Osteocyte (in vitro differentiated cells): ENCODE measurements at regions not wholly inside any gene's neighbourhood (a gene's known extent, or its start where the extent isn't known, plus 50 kb on each side); places are given as distances from the start of the nearest gene placed in this dataset.

ENCODE experiments used
- DNase-seq: peaks from one replicate; pipeline ENCODE4 v3.0.0; 2021; ENCODE audit warnings: mixed read lengths; ENCODE audit not compliant: unreplicated experiment; ENCODE audit errors: extremely low spot score
- H3K27ac Mint-ChIP-seq: one replicate; pipeline ENCODE4 v1.8.0; 2021; ENCODE audit warnings: mild to moderate bottlenecking, mixed read lengths; ENCODE audit not compliant: unreplicated experiment
- H3K27me3 Mint-ChIP-seq: one replicate; pipeline ENCODE4 v1.8.0; 2021; ENCODE audit warnings: mixed read lengths; ENCODE audit not compliant: unreplicated experiment
- H3K36me3 Mint-ChIP-seq: one replicate; pipeline ENCODE4 v1.8.0; 2021; ENCODE audit warnings: mixed read lengths; ENCODE audit not compliant: unreplicated experiment
- H3K4me1 Mint-ChIP-seq: one replicate; pipeline ENCODE4 v1.8.0; 2021; ENCODE audit warnings: mixed read lengths; ENCODE audit not compliant: unreplicated experiment
- H3K4me3 Mint-ChIP-seq: one replicate; pipeline ENCODE4 v1.8.0; 2021; ENCODE audit warnings: mild to moderate bottlenecking, moderate library complexity, mixed read lengths; ENCODE audit not compliant: unreplicated experiment
- H3K9me3 Mint-ChIP-seq: one replicate; pipeline ENCODE4 v1.8.0; 2021; ENCODE audit warnings: mixed read lengths; ENCODE audit not compliant: unreplicated experiment
- TF ChIP-seq, protein P1 (sequence below): fragments of 200-600 bp; sonication (generic); IDR thresholded peaks from 2 replicates; pipeline ENCODE4 v1.5.0; 2021; ENCODE audit warnings: antibody characterized with exemption, mild to moderate bottlenecking, moderate library complexity

DNA sequence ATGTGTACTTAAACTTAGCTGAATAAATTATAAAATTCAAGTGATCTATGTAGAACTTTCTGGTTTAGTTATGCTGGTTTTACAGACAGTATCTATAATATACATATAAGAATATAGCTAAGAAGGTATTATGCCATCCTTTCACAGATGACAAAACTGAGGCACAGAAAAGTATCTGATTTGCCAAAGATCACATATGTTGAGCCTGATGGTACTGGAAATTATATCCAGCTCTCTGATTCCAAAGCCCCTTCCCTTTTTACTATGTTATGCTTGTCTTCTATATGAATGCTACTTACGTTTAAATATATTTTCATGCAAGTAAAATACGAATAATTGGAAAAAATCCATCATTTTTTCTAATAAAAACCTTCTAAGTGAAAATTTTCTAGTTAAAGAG, 1631.3 kb downstream of the DPP10 start:
- DNase-seq: no peak
- H3K4me3 Mint-ChIP-seq: no peak overlapping the region
- no peaks in the 10 kb centered on the region for H3K27me3 Mint-ChIP-seq
- no peak overlapping the region for H3K27ac Mint-ChIP-seq
- TF ChIP-seq, protein P1, sequence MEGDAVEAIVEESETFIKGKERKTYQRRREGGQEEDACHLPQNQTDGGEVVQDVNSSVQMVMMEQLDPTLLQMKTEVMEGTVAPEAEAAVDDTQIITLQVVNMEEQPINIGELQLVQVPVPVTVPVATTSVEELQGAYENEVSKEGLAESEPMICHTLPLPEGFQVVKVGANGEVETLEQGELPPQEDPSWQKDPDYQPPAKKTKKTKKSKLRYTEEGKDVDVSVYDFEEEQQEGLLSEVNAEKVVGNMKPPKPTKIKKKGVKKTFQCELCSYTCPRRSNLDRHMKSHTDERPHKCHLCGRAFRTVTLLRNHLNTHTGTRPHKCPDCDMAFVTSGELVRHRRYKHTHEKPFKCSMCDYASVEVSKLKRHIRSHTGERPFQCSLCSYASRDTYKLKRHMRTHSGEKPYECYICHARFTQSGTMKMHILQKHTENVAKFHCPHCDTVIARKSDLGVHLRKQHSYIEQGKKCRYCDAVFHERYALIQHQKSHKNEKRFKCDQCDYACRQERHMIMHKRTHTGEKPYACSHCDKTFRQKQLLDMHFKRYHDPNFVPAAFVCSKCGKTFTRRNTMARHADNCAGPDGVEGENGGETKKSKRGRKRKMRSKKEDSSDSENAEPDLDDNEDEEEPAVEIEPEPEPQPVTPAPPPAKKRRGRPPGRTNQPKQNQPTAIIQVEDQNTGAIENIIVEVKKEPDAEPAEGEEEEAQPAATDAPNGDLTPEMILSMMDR: no peak
- H3K4me1 Mint-ChIP-seq: no peaks in the 10 kb centered on the region
- no peaks in the 10 kb centered on the region for H3K36me3 Mint-ChIP-seq
- peaks cover 28% of the 10 kb centered on the region for H3K9me3 Mint-ChIP-seq

DNA sequence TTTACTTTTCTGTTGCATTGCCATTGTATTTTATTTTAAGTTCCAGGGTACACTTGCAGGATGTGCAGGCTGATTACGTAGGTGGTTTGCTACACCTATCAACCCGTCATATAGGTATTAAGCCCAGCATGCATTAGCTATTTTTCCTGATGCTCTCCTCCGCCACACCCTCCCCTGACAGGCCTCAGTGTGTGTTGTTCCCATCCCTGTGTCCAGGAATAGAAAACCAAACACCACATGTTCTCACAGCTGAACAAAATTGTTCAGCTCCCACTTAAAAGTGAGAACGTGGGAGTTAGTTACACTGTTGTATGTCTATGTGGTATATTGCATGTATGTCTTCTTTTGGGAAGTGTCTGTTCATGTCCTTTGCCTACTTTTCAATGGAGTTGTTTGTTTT, 1631.7 kb downstream of the DPP10 start:
- TF ChIP-seq, protein P1: no peak
- DNase-seq: no peak
- Mint-ChIP-seq H3K4me3 (no peak overlapping the region), H3K27me3 (no peaks in the 10 kb centered on the region), H3K36me3 (no peaks in the 10 kb centered on the region), H3K27ac (no peak overlapping the region), H3K9me3 (peaks cover 25% of the 10 kb centered on the region), H3K4me1 (no peaks in the 10 kb centered on the region)

DNA sequence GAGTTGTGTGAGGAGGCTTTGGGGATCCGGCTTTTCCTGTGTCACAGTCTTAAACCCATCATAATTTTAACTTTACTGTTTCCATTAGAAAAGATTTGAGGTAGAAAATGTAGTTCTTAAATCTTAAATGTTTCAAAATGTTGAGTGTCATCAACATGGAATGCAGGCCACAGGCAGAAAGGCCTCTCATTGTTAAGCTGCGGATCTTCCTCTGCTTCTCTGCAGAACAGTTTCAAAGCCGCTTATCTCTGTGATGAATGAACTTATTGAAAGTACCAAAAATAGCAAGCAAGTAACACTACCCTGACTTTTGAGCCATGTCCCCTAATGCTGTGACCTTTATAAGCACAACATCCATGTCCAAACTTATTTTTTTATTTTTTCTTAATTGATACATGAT, 1645.8 kb downstream of the DPP10 start:
- TF ChIP-seq, protein P1: no peak
- Mint-ChIP-seq H3K27ac (no peak overlapping the region), H3K27me3 (no peaks in the 10 kb centered on the region), H3K4me1 (no peaks in the 10 kb centered on the region), H3K4me3 (no peak overlapping the region), H3K9me3 (peaks cover 52% of the 10 kb centered on the region), H3K36me3 (no peaks in the 10 kb centered on the region)
- DNase-seq: no peak

DNA sequence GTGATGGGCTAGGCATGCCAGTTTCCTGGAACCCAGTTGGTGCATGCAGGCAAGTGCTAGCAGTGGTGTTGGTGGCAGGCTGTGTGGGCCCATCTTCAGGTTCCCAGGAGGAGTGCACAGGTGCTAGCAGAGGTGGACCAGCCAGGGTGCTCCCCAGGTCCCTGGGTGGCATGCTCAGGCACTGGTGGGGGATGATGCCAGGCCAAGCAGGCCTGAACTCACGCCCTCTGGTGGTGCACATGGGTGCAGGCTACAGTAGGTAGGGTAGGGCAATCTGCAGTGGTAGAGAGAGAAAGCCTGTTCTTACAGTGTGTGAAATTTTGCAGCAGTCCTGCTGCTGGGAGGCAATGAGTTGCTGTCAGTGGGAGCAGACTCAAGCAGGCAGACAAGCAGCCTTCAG, 1651.8 kb downstream of the DPP10 start:
- TF ChIP-seq, protein P1: no peak
- DNase-seq: no peak
- Mint-ChIP-seq H3K27ac (no peak overlapping the region), H3K9me3 (peaks cover 60% of the 10 kb centered on the region), H3K36me3 (no peaks in the 10 kb centered on the region), H3K4me1 (no peaks in the 10 kb centered on the region), H3K27me3 (no peaks in the 10 kb centered on the region), H3K4me3 (no peak overlapping the region)

DNA sequence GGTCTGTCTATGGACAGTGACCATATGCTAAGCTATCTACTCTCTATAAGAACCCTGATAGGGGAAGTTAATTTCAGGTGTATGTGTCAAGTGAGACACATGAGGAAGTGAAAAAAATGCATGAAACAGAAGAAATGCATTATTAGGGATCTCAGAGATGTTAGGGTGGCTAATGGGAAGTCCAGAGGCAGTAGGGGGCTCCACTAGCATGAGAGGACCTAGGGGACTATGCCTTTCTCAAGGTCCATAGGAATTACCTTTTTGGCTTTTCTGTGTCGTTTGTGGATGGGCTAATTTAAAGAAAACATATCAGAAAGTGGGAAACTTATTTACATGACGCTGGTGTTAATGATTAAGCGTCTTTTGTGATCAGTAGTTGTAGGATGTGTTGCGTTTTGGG, 1653.2 kb downstream of the DPP10 start:
- TF ChIP-seq, protein P1: no peak
- H3K9me3 Mint-ChIP-seq: peaks cover 59% of the 10 kb centered on the region
- H3K36me3 Mint-ChIP-seq: no peaks in the 10 kb centered on the region
- no peak for DNase-seq
- no peak overlapping the region for H3K27ac Mint-ChIP-seq
- H3K4me1 Mint-ChIP-seq: no peaks in the 10 kb centered on the region
- H3K27me3 Mint-ChIP-seq: no peaks in the 10 kb centered on the region
- H3K4me3 Mint-ChIP-seq: no peak overlapping the region
